Osteoblast (primary cell): ENCODE measurements at regions not wholly inside any gene's neighbourhood (a gene's known extent, or its start where the extent isn't known, plus 50 kb on each side); places are given as distances from the start of the nearest gene placed in this dataset.

Experiments
- DNase-seq: peaks from one replicate; pipeline ENCODE4 v3.0.0; 2011; ENCODE audit warnings: low spot score, mixed read lengths; ENCODE audit not compliant: insufficient read length; ENCODE audit errors: missing footprints
- H2AFZ ChIP-seq: 2 replicates; pipeline ENCODE4 v1.6.0; 2011; ENCODE audit warnings: mild to moderate bottlenecking, low read length
- H3K27ac ChIP-seq: 2 replicates; pipeline ENCODE4 v1.5.1; 2011; ENCODE audit warnings: mild to moderate bottlenecking, low read depth, low read length, moderate library complexity
- H3K27me3 ChIP-seq: 2 replicates; pipeline ENCODE4 v1.6.0; 2012; ENCODE audit warnings: mild to moderate bottlenecking, control low read depth, inconsistent platforms, low read length, moderate library complexity; ENCODE audit not compliant: insufficient read depth
- H3K36me3 ChIP-seq: 2 replicates; pipeline ENCODE4 v1.5.1; 2011; ENCODE audit warnings: mild to moderate bottlenecking, low read length, control low read depth, moderate library complexity; ENCODE audit not compliant: insufficient read depth
- H3K4me1 ChIP-seq: 2 replicates; pipeline ENCODE4 v1.5.1; 2011; ENCODE audit warnings: mild to moderate bottlenecking, low read length, control low read depth, moderate library complexity; ENCODE audit not compliant: insufficient read depth
- H3K4me2 ChIP-seq: 2 replicates; pipeline ENCODE4 v1.6.0; 2011; ENCODE audit warnings: mild to moderate bottlenecking, low read length; ENCODE audit not compliant: insufficient read depth
- H3K4me3 ChIP-seq: fragments of 200-600 bp; sonication (generic); 3 replicates; pipeline ENCODE4 v1.5.1; 2012; ENCODE audit warnings: mild to moderate bottlenecking, low read length, inconsistent platforms; ENCODE audit not compliant: insufficient read depth
- H3K79me2 ChIP-seq: 2 replicates; pipeline ENCODE4 v1.6.0; 2012; ENCODE audit warnings: mild to moderate bottlenecking, low read length, control low read depth, inconsistent platforms; ENCODE audit not compliant: insufficient read depth
- H3K9me3 ChIP-seq: 2 replicates; pipeline ENCODE4 v1.5.1; 2011; ENCODE audit warnings: low read depth, low read length, control low read depth
- H4K20me1 ChIP-seq: 2 replicates; pipeline ENCODE4 v1.6.0; 2012; ENCODE audit warnings: mild to moderate bottlenecking, low read length, control low read depth; ENCODE audit not compliant: insufficient read depth
- TF ChIP-seq, protein P1 (sequence below): IDR thresholded peaks from 2 replicates; pipeline ENCODE4 v1.5.1; 2011; ENCODE audit warnings: mild to moderate bottlenecking, low read depth, low read length, moderate library complexity; ENCODE audit errors: extremely low read depth

DNA sequence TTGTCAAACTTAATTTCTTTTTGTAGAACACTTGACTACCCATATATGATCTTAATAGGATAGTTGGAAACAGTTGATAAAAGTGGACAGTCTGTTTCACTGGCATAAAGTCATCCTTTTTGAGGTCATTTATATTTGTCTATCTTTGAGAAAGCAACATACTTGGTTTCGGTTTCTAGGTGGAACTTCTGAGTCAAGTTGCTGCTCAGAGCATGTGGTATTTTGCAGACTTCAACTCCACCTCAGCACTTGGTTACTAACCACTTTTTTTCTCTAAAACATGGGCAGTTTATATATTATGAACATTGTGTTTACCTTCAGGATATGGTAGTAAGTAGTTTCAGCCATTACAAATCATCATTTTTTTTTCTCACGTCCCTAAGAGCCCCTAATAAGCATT, 1749.0 kb upstream of the C9orf72 start:
- no peaks in the 10 kb centered on the region for H3K27me3 ChIP-seq
- H3K4me1 ChIP-seq, result no peaks in the 10 kb centered on the region
- no peaks in the 10 kb centered on the region for H4K20me1 ChIP-seq
- TF ChIP-seq, protein P1, sequence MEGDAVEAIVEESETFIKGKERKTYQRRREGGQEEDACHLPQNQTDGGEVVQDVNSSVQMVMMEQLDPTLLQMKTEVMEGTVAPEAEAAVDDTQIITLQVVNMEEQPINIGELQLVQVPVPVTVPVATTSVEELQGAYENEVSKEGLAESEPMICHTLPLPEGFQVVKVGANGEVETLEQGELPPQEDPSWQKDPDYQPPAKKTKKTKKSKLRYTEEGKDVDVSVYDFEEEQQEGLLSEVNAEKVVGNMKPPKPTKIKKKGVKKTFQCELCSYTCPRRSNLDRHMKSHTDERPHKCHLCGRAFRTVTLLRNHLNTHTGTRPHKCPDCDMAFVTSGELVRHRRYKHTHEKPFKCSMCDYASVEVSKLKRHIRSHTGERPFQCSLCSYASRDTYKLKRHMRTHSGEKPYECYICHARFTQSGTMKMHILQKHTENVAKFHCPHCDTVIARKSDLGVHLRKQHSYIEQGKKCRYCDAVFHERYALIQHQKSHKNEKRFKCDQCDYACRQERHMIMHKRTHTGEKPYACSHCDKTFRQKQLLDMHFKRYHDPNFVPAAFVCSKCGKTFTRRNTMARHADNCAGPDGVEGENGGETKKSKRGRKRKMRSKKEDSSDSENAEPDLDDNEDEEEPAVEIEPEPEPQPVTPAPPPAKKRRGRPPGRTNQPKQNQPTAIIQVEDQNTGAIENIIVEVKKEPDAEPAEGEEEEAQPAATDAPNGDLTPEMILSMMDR, result no peak
- no peak for DNase-seq
- H3K79me2 ChIP-seq, result no peaks in the 10 kb centered on the region
- H2AFZ ChIP-seq, result no peak overlapping the region
- H3K36me3 ChIP-seq, result no peaks in the 10 kb centered on the region
- no peak overlapping the region for H3K4me3 ChIP-seq
- no peak overlapping the region for H3K4me2 ChIP-seq
- H3K27ac ChIP-seq, result no peak overlapping the region
- H3K9me3 ChIP-seq, result no peaks in the 10 kb centered on the region

GRCh38 chr9:29325894-29326293, 1752.6 kb upstream of the C9orf72 start:
- Histone ChIP-seq H3K27me3 (no peaks in the 10 kb centered on the region), H3K36me3 (no peaks in the 10 kb centered on the region), H2AFZ (no peak overlapping the region), H4K20me1 (no peaks in the 10 kb centered on the region), H3K79me2 (no peaks in the 10 kb centered on the region), H3K4me1 (no peaks in the 10 kb centered on the region), H3K4me2 (no peak overlapping the region), H3K9me3 (no peaks in the 10 kb centered on the region), H3K27ac (no peak overlapping the region), H3K4me3 (no peak overlapping the region)
- TF ChIP-seq, protein P1, result no peak
- no peak for DNase-seq

- Histone ChIP-seq H3K27me3 (no peaks in the 10 kb centered on the region), H3K4me3 (no peak overlapping the region), H2AFZ (no peak overlapping the region), H4K20me1 (no peaks in the 10 kb centered on the region), H3K9me3 (no peaks in the 10 kb centered on the region), H3K36me3 (no peaks in the 10 kb centered on the region), H3K4me2 (no peak overlapping the region), H3K4me1 (no peaks in the 10 kb centered on the region), H3K27ac (no peak overlapping the region), H3K79me2 (no peaks in the 10 kb centered on the region)
- DNase-seq, result no peak
- TF ChIP-seq, protein P1, result no peak
These were observed 1759.5 kb upstream of the C9orf72 start for GRCh38 chr9:29332789-29333188.

DNA sequence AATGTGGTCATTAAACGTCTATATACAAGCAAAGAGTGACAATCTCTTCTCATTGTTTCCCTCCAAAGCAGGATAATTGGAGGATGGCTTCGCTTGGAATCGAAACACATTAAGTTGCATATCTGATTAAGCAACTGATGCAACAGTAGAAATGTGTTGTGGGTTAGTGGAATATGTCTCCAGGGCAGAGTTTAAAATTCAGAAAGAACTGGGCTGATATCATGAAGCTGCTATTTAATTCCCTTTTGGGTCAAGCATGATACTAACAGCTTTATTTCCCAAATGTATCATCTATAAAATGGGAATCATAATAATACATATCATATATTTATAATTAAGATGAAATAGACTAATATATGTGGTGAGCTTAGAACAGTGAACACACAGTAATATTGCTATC, 1763.0 kb upstream of the C9orf72 start:
- H3K36me3 ChIP-seq, result no peaks in the 10 kb centered on the region
- H3K79me2 ChIP-seq, result no peaks in the 10 kb centered on the region
- DNase-seq, result no peak
- no peaks in the 10 kb centered on the region for H4K20me1 ChIP-seq
- H3K4me2 ChIP-seq, result no peak overlapping the region
- H3K27ac ChIP-seq, result no peak overlapping the region
- H3K4me3 ChIP-seq, result no peak overlapping the region
- no peaks in the 10 kb centered on the region for H3K9me3 ChIP-seq
- H3K27me3 ChIP-seq, result no peaks in the 10 kb centered on the region
- TF ChIP-seq, protein P1, result no peak
- no peak overlapping the region for H2AFZ ChIP-seq
- H3K4me1 ChIP-seq, result no peaks in the 10 kb centered on the region
